RPMI8226 (cell line): ENCODE measurements at regions not wholly inside any gene's neighbourhood (a gene's known extent, or its start where the extent isn't known, plus 50 kb on each side); places are given as distances from the start of the nearest gene placed in this dataset.
A peak's percentile ranks its signal among the peaks of the same experiment; 100 is the strongest.
"Not testable (repeated sequence)": the region's sequence is repeated elsewhere in the genome, so short reads cannot be mapped to it uniquely, and the experiment has no call there.

Source experiments
- DNase-seq: peaks from one replicate; pipeline ENCODE4 v3.0.0-alpha.2; 2015

GRCh38 chr1:85520826-85521820 is 56.2 kb upstream of the DDAH1 start:
- DNase-seq: not testable (repeated sequence)

- not testable (repeated sequence) for DNase-seq
These were observed 57.5 kb upstream of the DDAH1 start for GRCh38 chr1:85522458-85522857.

GRCh38 chr1:85523061-85523460 is 57.5 kb upstream of the CCN1 start:
- DNase-seq: not testable (repeated sequence)

- DNase-seq: not testable (repeated sequence)
These were observed 56.2 kb upstream of the CCN1 start for GRCh38 chr1:85524281-85524886.

GRCh38 chr1:85525591-85525991 is 55.0 kb upstream of the CCN1 start:
- DNase-seq: not testable (repeated sequence)

- DNase-seq: not testable (repeated sequence)
These were observed 54.3 kb upstream of the CCN1 start for GRCh38 chr1:85526216-85526615.

- peak; percentile 7 for DNase-seq
These were observed 53.4 kb upstream of the CCN1 start for GRCh38 chr1:85527145-85527544.
